ENCODE measurements at regions not wholly inside any gene's neighbourhood (a gene's known extent, or its start where the extent isn't known, plus 50 kb on each side); places are given as distances from the start of the nearest gene placed in this dataset.

GRCh38 chr10:114728325-114728724, 70.2 kb upstream of the ABLIM1 start (continued):
- no peak for TF ChIP-seq ZNF692 (tag by site-specific recombination; IDR thresholded peaks at IDR 0.05)
- no peak for TF ChIP-seq PRDM2 (tag by site-specific recombination; IDR thresholded peaks at IDR 0.05; ENCODE audit: borderline replicate concordance)
- no peak for TF ChIP-seq ZFP69B (tag by site-specific recombination; IDR thresholded peaks at IDR 0.05)
- TF ChIP-seq ZNF510 (tag by site-specific recombination; IDR thresholded peaks at IDR 0.05; ENCODE audit: insufficient replicate concordance), result no peak
- TF ChIP-seq MYNN (tag by site-specific recombination; IDR thresholded peaks at IDR 0.05; ENCODE audit: borderline replicate concordance), result no peak
- TF ChIP-seq ZNF776 (tag by site-specific recombination; IDR thresholded peaks at IDR 0.05; ENCODE audit: borderline replicate concordance), result no peak
- TF ChIP-seq ZNF639 (tag by site-specific recombination; IDR thresholded peaks at IDR 0.05), result 0 out of 2 replicates have a peak, but pooled peaks have one; percentile 20
- TF ChIP-seq ZFP41 (tag by site-specific recombination; IDR thresholded peaks at IDR 0.05; ENCODE audit: borderline replicate concordance), result no peak
- no peak for TF ChIP-seq ZNF19 (tag by site-specific recombination; IDR thresholded peaks at IDR 0.05; ENCODE audit: low read depth)
- TF ChIP-seq ZNF148 (tag by site-specific recombination; IDR thresholded peaks at IDR 0.05; ENCODE audit: borderline replicate concordance), result no peak
- 0 out of 2 replicates have a peak, but pooled peaks have one; percentile 56 for TF ChIP-seq ZSCAN23 (tag by site-specific recombination; IDR thresholded peaks at IDR 0.05)
- peak; percentile 73; the same call in 1 of the 2 replicates for TF ChIP-seq ATF2 (tag by site-specific recombination; IDR thresholded peaks at IDR 0.05; ENCODE audit: low read depth)
- TF ChIP-seq PRDM4 (tag by site-specific recombination; IDR thresholded peaks at IDR 0.05), result no peak
- TF ChIP-seq ZBTB49 (tag by site-specific recombination; IDR thresholded peaks at IDR 0.05; ENCODE audit: low read depth), result no peak
- TF ChIP-seq ZNF558 (tag by site-specific recombination; IDR thresholded peaks at IDR 0.05), result no peak
- TF ChIP-seq ZNF530 (tag by site-specific recombination; IDR thresholded peaks at IDR 0.05; ENCODE audit: low read depth), result no peak
- 0 out of 2 replicates have a peak, but pooled peaks have one; percentile 13 for TF ChIP-seq ZNF26 (tag by site-specific recombination; IDR thresholded peaks at IDR 0.05)
- no peak for TF ChIP-seq ZNF341 (tag by site-specific recombination; IDR thresholded peaks at IDR 0.05; ENCODE audit: low read depth)
- TF ChIP-seq MEIS1 (CRISPR knock-in tag; IDR thresholded peaks at IDR 0.05; ENCODE audit: borderline replicate concordance), result no peak
